ENCODE measurements at regions not wholly inside any gene's neighbourhood (a gene's known extent, or its start where the extent isn't known, plus 50 kb on each side); places are given as distances from the start of the nearest gene placed in this dataset.

DNA sequence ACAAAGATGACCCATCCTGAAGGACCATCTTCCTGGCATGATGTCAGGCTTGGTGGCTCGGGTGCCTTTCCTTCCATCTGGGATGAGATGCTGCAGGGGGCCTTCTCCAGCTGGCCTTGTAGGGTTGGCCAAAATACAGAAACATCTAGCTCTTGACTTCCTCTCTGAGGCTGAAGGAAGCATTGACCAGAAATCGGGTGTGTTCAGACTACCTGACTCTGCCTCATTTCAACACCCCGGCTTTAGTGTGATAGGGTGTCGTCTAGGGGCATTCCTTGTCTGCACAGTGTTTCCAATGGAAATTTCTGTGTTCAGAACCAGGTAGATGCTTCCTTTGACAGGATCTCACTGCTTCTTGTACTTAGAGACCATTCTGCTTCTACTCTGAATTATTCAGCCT is 115.7 kb upstream of the SPRED2 start:
- TF ChIP-seq, protein P1, sequence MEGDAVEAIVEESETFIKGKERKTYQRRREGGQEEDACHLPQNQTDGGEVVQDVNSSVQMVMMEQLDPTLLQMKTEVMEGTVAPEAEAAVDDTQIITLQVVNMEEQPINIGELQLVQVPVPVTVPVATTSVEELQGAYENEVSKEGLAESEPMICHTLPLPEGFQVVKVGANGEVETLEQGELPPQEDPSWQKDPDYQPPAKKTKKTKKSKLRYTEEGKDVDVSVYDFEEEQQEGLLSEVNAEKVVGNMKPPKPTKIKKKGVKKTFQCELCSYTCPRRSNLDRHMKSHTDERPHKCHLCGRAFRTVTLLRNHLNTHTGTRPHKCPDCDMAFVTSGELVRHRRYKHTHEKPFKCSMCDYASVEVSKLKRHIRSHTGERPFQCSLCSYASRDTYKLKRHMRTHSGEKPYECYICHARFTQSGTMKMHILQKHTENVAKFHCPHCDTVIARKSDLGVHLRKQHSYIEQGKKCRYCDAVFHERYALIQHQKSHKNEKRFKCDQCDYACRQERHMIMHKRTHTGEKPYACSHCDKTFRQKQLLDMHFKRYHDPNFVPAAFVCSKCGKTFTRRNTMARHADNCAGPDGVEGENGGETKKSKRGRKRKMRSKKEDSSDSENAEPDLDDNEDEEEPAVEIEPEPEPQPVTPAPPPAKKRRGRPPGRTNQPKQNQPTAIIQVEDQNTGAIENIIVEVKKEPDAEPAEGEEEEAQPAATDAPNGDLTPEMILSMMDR (IDR thresholded peaks at IDR 0.05), result no peak
- TF ChIP-seq EZH2 (IDR thresholded peaks at IDR 0.05; ENCODE audit: borderline replicate concordance, insufficient read depth, low read depth, low read length, poor library complexity, severe bottlenecking), result no peak

All from B cell (primary cell).